ENCODE measurements at regions not wholly inside any gene's neighbourhood (a gene's known extent, or its start where the extent isn't known, plus 50 kb on each side); places are given as distances from the start of the nearest gene placed in this dataset.

- Histone ChIP-seq H3K36me3 (ENCODE audit: control insufficient read depth in 2 of 2, extremely low read depth in 1 of 2, insufficient read depth in 2 of 2, low read length in 2 of 2) (no peaks in the 10 kb centered on the region), H3K27ac (ENCODE audit: insufficient read depth, low read depth, low read length) (no peak overlapping the region), H3K4me3 (replicated peaks in 1 of 3; ENCODE audit: insufficient read depth in 1 of 3, low read depth in 1 of 3, low read length in 3 of 3) (no peak overlapping the region), H3K9me1 (replicated peaks; ENCODE audit: control insufficient read depth, extremely low read depth, insufficient read depth, low read length) (no peaks in the 10 kb centered on the region), H3K9me3 (replicated peaks; ENCODE audit: control insufficient read depth, insufficient read depth, low read length) (no peaks in the 10 kb centered on the region), H3K27me3 (ENCODE audit: control insufficient read depth in 2 of 2, insufficient read depth in 2 of 2, low read length in 2 of 2) (no peaks in the 10 kb centered on the region), H3K9ac (replicated peaks; ENCODE audit: extremely low read depth, insufficient read depth, low read length) (no peak overlapping the region), H2AFZ (ENCODE audit: low read depth, low read length) (no peak overlapping the region), H4K20me1 (replicated peaks; ENCODE audit: control insufficient read depth, extremely low read depth, insufficient read depth, low read length) (no peaks in the 10 kb centered on the region), H3K4me2 (ENCODE audit: insufficient read depth, low read length) (no peak overlapping the region), H3K4me1 (ENCODE audit: control insufficient read depth, extremely low read depth, insufficient read depth, low read length) (no peaks in the 10 kb centered on the region), H3K79me2 (ENCODE audit: control insufficient read depth, insufficient read depth, low read length) (no peaks in the 10 kb centered on the region)
- ChIA-PET CTCF (interaction anchor here (1.0 to 1.4 kb wide), 2 partner anchors 9 to 64 kb away, joined by 3 to 4 read pairs; no protein-coding TSS in a partner anchor), POLR2A (no interaction called here)
- TF ChIP-seq GATA2 (IDR thresholded peaks at IDR 0.05; ENCODE audit: insufficient read depth, insufficient read length, low read depth, low read length) (no peak), POLR2A (IDR thresholded peaks at IDR 0.05; ENCODE audit: low read depth, low read length) (no peak), MYC (IDR thresholded peaks at IDR 0.05; ENCODE audit: low read depth, low read length) (no peak), EZH2 (IDR thresholded peaks at IDR 0.05; ENCODE audit: borderline replicate concordance, low read depth, low read length, severe bottlenecking) (no peak), POLR2AphosphoS5 (IDR thresholded peaks at IDR 0.05; ENCODE audit: insufficient read depth, low read depth, low read length) (no peak)
- TF ChIP-seq, protein P1, sequence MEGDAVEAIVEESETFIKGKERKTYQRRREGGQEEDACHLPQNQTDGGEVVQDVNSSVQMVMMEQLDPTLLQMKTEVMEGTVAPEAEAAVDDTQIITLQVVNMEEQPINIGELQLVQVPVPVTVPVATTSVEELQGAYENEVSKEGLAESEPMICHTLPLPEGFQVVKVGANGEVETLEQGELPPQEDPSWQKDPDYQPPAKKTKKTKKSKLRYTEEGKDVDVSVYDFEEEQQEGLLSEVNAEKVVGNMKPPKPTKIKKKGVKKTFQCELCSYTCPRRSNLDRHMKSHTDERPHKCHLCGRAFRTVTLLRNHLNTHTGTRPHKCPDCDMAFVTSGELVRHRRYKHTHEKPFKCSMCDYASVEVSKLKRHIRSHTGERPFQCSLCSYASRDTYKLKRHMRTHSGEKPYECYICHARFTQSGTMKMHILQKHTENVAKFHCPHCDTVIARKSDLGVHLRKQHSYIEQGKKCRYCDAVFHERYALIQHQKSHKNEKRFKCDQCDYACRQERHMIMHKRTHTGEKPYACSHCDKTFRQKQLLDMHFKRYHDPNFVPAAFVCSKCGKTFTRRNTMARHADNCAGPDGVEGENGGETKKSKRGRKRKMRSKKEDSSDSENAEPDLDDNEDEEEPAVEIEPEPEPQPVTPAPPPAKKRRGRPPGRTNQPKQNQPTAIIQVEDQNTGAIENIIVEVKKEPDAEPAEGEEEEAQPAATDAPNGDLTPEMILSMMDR (IDR thresholded peaks at IDR 0.05; ENCODE audit: extremely low read depth in 1 of 2, insufficient read depth in 1 of 2, low read depth in 1 of 2, low read length in 2 of 2): no peak
- TF ChIP-seq, protein P2, sequence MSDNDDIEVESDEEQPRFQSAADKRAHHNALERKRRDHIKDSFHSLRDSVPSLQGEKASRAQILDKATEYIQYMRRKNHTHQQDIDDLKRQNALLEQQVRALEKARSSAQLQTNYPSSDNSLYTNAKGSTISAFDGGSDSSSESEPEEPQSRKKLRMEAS (IDR thresholded peaks at IDR 0.05; ENCODE audit: insufficient read depth, insufficient read length): no peak
- dilution Hi-C loops (cut with MboI; ENCODE audit: extremely low pct_ligation_motif_present, low sequenced_read_pairs): no loop called here
- no peak for FAIRE-seq
- BruUV-seq (replicated peaks): no TSS peak
- intact Hi-C loops (cut with micrococcal nuclease): no loop called here
- DNase-seq (ENCODE audit: low read depth, low spot score): no peak
Measured at GRCh38 chr12:77388445-77389265, 323.3 kb upstream of the E2F7 start.

Data from endothelial cell of umbilical vein (primary cell).